ENCODE measurements at regions not wholly inside any gene's neighbourhood (a gene's known extent, or its start where the extent isn't known, plus 50 kb on each side); places are given as distances from the start of the nearest gene placed in this dataset.

DNA sequence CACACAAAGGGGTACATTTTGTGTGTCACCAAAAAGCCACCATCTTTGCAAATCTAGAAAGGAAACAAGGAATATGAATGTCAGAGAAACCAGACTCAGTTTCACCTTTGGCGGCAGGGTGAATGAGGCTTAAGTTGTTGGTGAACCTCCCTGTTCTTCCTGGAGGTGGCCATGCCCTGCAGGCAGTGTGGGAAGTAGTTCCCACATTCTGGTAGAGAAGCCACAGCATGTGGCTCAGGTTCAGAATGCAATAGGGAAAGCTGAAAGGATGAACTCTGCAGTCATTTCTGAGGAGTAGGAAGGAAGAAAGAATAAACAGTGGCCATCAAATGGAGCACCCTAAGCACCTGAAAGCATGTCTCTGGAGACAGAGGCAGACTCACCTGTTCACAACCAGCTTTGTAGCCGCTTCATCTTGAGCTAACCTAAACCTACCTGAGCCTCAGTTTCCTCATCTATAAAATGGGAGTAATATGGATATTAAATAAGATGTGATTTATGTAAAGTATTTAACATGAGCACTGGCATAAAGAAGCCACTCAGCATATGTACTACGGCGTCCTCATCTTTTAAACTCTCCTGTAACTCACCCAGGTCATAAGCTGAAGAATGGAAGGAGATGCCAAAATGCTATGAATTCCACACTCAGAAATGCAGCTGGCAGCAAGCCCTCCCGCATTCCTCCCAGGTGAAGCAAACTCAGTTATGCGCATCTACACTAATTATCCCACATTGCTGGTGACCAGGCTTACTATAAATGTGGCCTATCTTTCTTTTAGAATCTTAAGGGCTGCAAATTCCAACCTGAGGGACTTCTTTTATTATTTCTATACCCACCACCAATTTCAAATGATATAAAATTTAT lies 86.0 kb downstream of the ZNF608 start (continued):
- no peak for TF ChIP-seq ZFP69B (tag by site-specific recombination; IDR thresholded peaks at IDR 0.05)
- TF ChIP-seq REPIN1 (tag by site-specific recombination; IDR thresholded peaks at IDR 0.05; ENCODE audit: low read depth), result no peak
- TF ChIP-seq, protein P1, sequence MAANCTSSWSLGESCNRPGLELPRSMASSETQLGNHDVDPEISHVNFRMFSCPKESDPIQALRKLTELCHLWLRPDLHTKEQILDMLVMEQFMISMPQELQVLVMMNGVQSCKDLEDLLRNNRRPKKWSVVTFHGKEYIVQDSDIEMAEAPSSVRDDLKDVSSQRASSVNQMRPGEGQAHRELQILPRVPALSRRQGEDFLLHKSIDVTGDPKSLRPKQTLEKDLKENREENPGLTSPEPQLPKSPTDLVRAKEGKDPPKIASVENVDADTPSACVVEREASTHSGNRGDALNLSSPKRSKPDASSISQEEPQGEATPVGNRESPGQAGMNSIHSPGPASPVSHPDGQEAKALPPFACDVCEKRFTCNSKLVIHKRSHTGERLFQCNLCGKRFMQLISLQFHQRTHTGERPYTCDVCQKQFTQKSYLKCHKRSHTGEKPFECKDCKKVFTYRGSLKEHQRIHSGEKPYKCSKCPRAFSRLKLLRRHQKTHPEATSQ (tag by site-specific recombination; IDR thresholded peaks at IDR 0.05), result no peak
- TF ChIP-seq, protein P2, sequence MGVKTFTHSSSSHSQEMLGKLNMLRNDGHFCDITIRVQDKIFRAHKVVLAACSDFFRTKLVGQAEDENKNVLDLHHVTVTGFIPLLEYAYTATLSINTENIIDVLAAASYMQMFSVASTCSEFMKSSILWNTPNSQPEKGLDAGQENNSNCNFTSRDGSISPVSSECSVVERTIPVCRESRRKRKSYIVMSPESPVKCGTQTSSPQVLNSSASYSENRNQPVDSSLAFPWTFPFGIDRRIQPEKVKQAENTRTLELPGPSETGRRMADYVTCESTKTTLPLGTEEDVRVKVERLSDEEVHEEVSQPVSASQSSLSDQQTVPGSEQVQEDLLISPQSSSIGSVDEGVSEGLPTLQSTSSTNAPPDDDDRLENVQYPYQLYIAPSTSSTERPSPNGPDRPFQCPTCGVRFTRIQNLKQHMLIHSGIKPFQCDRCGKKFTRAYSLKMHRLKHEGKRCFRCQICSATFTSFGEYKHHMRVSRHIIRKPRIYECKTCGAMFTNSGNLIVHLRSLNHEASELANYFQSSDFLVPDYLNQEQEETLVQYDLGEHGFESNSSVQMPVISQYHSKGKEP (tag by site-specific recombination; IDR thresholded peaks at IDR 0.05), result 0 out of 2 replicates have a peak, but pooled peaks have one; percentile 5
- no peak for TF ChIP-seq PBX3 (CRISPR knock-in tag; IDR thresholded peaks at IDR 0.05)
- TF ChIP-seq ZNF350 (tag by site-specific recombination; IDR thresholded peaks at IDR 0.05), result no peak
- TF ChIP-seq SP7 (tag by site-specific recombination; IDR thresholded peaks at IDR 0.05), result no peak
- TF ChIP-seq ZNF138 (tag by site-specific recombination; IDR thresholded peaks at IDR 0.05; ENCODE audit: borderline replicate concordance), result no peak
- TF ChIP-seq, protein P3, sequence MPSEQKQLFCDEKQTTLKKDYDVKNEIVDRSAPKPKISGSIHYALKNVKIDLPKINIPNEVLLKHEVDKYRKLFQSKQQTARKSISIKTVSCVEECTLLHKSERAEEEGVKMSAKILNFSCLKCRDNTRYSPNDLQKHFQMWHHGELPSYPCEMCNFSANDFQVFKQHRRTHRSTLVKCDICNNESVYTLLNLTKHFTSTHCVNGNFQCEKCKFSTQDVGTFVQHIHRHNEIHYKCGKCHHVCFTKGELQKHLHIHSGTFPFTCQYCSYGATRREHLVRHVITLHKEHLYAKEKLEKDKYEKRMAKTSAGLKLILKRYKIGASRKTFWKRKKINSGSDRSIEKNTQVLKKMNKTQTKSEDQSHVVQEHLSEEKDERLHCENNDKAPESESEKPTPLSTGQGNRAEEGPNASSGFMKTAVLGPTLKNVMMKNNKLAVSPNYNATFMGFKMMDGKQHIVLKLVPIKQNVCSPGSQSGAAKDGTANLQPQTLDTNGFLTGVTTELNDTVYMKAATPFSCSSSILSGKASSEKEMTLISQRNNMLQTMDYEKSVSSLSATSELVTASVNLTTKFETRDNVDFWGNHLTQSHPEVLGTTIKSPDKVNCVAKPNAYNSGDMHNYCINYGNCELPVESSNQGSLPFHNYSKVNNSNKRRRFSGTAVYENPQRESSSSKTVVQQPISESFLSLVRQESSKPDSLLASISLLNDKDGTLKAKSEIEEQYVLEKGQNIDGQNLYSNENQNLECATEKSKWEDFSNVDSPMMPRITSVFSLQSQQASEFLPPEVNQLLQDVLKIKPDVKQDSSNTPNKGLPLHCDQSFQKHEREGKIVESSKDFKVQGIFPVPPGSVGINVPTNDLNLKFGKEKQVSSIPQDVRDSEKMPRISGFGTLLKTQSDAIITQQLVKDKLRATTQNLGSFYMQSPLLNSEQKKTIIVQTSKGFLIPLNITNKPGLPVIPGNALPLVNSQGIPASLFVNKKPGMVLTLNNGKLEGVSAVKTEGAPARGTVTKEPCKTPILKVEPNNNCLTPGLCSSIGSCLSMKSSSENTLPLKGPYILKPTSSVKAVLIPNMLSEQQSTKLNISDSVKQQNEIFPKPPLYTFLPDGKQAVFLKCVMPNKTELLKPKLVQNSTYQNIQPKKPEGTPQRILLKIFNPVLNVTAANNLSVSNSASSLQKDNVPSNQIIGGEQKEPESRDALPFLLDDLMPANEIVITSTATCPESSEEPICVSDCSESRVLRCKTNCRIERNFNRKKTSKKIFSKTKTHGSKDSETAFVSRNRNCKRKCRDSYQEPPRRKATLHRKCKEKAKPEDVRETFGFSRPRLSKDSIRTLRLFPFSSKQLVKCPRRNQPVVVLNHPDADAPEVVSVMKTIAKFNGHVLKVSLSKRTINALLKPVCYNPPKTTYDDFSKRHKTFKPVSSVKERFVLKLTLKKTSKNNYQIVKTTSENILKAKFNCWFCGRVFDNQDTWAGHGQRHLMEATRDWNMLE (tag by site-specific recombination; conservative IDR thresholded peaks at IDR 0.05; ENCODE audit: low read depth), result no peak

DNA sequence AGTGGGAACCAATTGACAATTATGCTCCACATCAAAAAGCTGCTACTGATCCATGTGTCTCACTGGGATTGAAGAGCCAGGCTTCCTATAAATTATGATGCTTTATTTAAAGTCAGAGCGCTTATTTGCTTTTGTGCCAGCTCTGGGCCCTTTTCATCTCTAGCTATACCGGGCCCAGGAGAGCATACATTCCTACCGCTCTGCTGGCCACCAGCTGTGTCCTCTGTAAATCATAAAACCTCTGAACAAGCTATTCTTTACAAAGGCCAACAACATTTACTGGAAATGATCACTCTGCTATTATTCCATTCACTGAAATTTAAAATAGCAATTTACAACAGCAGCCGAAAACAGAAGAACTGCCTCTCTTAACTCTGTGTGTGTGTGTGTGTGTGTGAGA lies 86.6 kb downstream of the ZNF608 start:
- Histone ChIP-seq H3K9me3 (ENCODE audit: control insufficient read depth, insufficient read depth, low read depth, low read length) (no peaks in the 10 kb centered on the region), H3K27ac (ENCODE audit: extremely low read depth, low read depth, low read length) (peak overlapping the region; percentile 95; the same call in 1 of the 2 replicates), H3K36me3 (ENCODE audit: control insufficient read depth in 2 of 2, insufficient read depth in 1 of 2, low read length in 2 of 2) (no peaks in the 10 kb centered on the region), H3K4me3 (ENCODE audit: low read depth, low read length) (no peak overlapping the region), H3K4me1 (ENCODE audit: control insufficient read depth, insufficient read depth, low read length) (peaks cover 62% of the 10 kb centered on the region)
- ChIA-PET POLR2A (interaction anchor here (3.1 kb wide), 1 partner anchor 31 kb away, joined by 17 read pairs; no protein-coding TSS in a partner anchor), CTCF (no interaction called here)
- TF ChIP-seq ZNF558 (tag by site-specific recombination; IDR thresholded peaks at IDR 0.05), result no peak
- TF ChIP-seq ZNF449 (tag by site-specific recombination; IDR thresholded peaks at IDR 0.05), result peak; percentile 28; the same call in 1 of the 2 replicates
- no peak for TF ChIP-seq ZEB2 (tag by site-specific recombination; IDR thresholded peaks at IDR 0.05)
- 0 out of 2 replicates have a peak, but pooled peaks have one; percentile 13 for TF ChIP-seq ZNF561 (tag by site-specific recombination; IDR thresholded peaks at IDR 0.05; ENCODE audit: borderline replicate concordance)
- no peak for TF ChIP-seq YY2 (tag by site-specific recombination; IDR thresholded peaks at IDR 0.05)
- TF ChIP-seq ZNF529 (tag by site-specific recombination; IDR thresholded peaks at IDR 0.05; ENCODE audit: insufficient replicate concordance), result no peak
- no peak for TF ChIP-seq ZNF600 (tag by site-specific recombination; IDR thresholded peaks at IDR 0.05)
- TF ChIP-seq ZNF121 (tag by site-specific recombination; IDR thresholded peaks at IDR 0.05), result 0 out of 2 replicates have a peak, but pooled peaks have one; percentile 9
- 0 out of 2 replicates have a peak, but pooled peaks have one; percentile 4 for TF ChIP-seq IKZF3 (tag by site-specific recombination; IDR thresholded peaks at IDR 0.05)
- TF ChIP-seq OSR2 (tag by site-specific recombination; IDR thresholded peaks at IDR 0.05), result 0 out of 2 replicates have a peak, but pooled peaks have one; percentile 34
- TF ChIP-seq FEZF1 (tag by site-specific recombination; IDR thresholded peaks at IDR 0.05), result peak; percentile 72; the same call in 1 of the 2 replicates
- TF ChIP-seq, protein P4, sequence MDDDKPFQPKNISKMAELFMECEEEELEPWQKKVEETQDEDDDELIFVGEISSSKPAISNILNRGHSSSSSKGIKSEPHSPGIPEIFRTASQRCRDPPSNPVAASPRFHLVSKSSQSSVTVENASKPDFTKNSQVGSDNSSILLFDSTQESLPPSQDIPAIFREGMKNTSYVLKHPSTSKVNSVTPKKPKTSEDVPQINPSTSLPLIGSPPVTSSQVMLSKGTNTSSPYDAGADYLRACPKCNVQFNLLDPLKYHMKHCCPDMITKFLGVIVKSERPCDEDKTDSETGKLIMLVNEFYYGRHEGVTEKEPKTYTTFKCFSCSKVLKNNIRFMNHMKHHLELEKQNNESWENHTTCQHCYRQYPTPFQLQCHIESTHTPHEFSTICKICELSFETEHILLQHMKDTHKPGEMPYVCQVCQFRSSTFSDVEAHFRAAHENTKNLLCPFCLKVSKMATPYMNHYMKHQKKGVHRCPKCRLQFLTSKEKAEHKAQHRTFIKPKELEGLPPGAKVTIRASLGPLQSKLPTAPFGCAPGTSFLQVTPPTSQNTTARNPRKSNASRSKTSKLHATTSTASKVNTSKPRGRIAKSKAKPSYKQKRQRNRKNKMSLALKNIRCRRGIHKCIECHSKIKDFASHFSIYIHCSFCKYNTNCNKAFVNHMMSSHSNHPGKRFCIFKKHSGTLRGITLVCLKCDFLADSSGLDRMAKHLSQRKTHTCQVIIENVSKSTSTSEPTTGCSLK (tag by site-specific recombination; IDR thresholded peaks at IDR 0.05), result no peak
- peak; percentile 55; the same call in 1 of the 2 replicates for TF ChIP-seq SP7 (tag by site-specific recombination; IDR thresholded peaks at IDR 0.05)

Measured in HEK293 (cell line).